HepG2 (cell line): ENCODE measurements at regions not wholly inside any gene's neighbourhood (a gene's known extent, or its start where the extent isn't known, plus 50 kb on each side); places are given as distances from the start of the nearest gene placed in this dataset.

ENCODE experiments used
- ATAC-seq: fragments of 200-7000 bp; cut with Tn5 transposase; 3 replicates; pipeline ENCODE4 v1.9.1; 2020; ENCODE audit warnings: mild to moderate bottlenecking, moderate library complexity
- BruUV-seq: library from RNA; stranded (reverse); fragments of 400-500 nt; replicated peaks from 2 replicates; lab custom pipeline; 2021; lab: Mats Ljungman, UMichigan
- CTCF ChIA-PET: fragments of 300-600 bp; formaldehyde crosslinking; extraction: SDS; loops from one replicate; lab custom pipeline; 2021; ENCODE audit warnings: low total read pairs, inconsistent platforms, low intra/inter-chr PET ratio; lab: Yijun Ruan, JAX
- POLR2A ChIA-PET: fragments of 350-600 bp; sonication (Branson Sonifier 250); formaldehyde crosslinking; loops from one replicate; lab custom pipeline; 2020; ENCODE audit warnings: antibody characterized with exemption, inconsistent platforms; lab: Yijun Ruan, JAX
- DNase-seq: peaks from one replicate; pipeline ENCODE4 v3.0.0-alpha.2; 2015; ENCODE audit warnings: low spot score
- FAIRE-seq: peaks from 3 replicates; lab custom pipeline; 2011; peaks lifted over from hg19 to GRCh38; lab: Jason Lieb, UNC
- H2AFZ ChIP-seq: one replicate; pipeline ENCODE4 v1.6.1; 2011; ENCODE audit warnings: low read length, inconsistent platforms
- H3K27ac ChIP-seq: fragments of 300-600 bp; 3 replicates; pipeline ENCODE4 v1.8.0; 2011; ENCODE audit warnings: mixed run types, mild to moderate bottlenecking, mixed read lengths, low read length, inconsistent platforms; ENCODE audit not compliant: insufficient read depth; ENCODE audit errors: extremely low read length
- H3K27me3 ChIP-seq, 2 experiments: fragments of 200-600 bp in 1 of 2; 2 replicates in 1 of 2; 3 replicates in 1 of 2; pipeline versions ENCODE4 v1.6.0 to v1.8.0; 2011; ENCODE audit warnings: low read length in 2 of 2, mild to moderate bottlenecking in 2 of 2, moderate library complexity in 2 of 2, inconsistent platforms in 1 of 2; ENCODE audit not compliant: insufficient read depth in 2 of 2, control insufficient read depth in 1 of 2
- H3K36me3 ChIP-seq, 2 experiments: fragments of 200-600 bp in 1 of 2; replicated peaks in 1 of 2; 2 replicates in 1 of 2; 3 replicates in 1 of 2; pipeline versions ENCODE4 v1.5.1 to v1.8.0; 2011; ENCODE audit warnings: low read length in 2 of 2, inconsistent platforms in 1 of 2; ENCODE audit not compliant: insufficient read depth in 2 of 2, control insufficient read depth in 1 of 2
- H3K4me1 ChIP-seq: 2 replicates; pipeline ENCODE4 v1.5.1; 2012; ENCODE audit warnings: low read length, inconsistent platforms; ENCODE audit not compliant: insufficient read depth
- H3K4me2 ChIP-seq: 2 replicates; pipeline ENCODE4 v1.6.0; 2011; ENCODE audit warnings: low read depth, low read length, inconsistent platforms
- H3K4me3 ChIP-seq, 3 experiments: fragments of 200-600 bp in 1 of 3; sonication (generic), shearing (Covaris generic) in 1 of 3; replicated peaks in 1 of 3; 2 replicates each; pipeline ENCODE4 v1.5.1; 2011 to 2016; ENCODE audit warnings: low read length in 3 of 3, inconsistent platforms in 2 of 3, low read depth in 2 of 3, mild to moderate bottlenecking in 2 of 3, control low read depth in 1 of 3, mixed read lengths in 1 of 3; ENCODE audit not compliant: insufficient read depth in 1 of 3
- H3K79me2 ChIP-seq: one replicate; pipeline ENCODE4 v1.6.1; 2011; ENCODE audit warnings: low read length, inconsistent platforms; ENCODE audit not compliant: insufficient read depth
- H3K9ac ChIP-seq: 2 replicates; pipeline ENCODE4 v1.6.0; 2011; ENCODE audit warnings: mild to moderate bottlenecking, low read depth, low read length, inconsistent platforms; ENCODE audit not compliant: insufficient read depth
- H3K9me3 ChIP-seq: 2 replicates; pipeline ENCODE4 v1.5.1; 2012; ENCODE audit warnings: mild to moderate bottlenecking, low read length
- H4K20me1 ChIP-seq: 2 replicates; pipeline ENCODE4 v1.6.0; 2011; ENCODE audit warnings: inconsistent platforms, mild to moderate bottlenecking, low read length, moderate library complexity; ENCODE audit not compliant: insufficient read depth
- BHLHE40 ChIP-seq: IDR thresholded peaks from 2 replicates; pipeline ENCODE4 v1.6.1; 2011; ENCODE audit warnings: low read length, improper control_type of control experiment
- PAX8 ChIP-seq: sonication (generic); formaldehyde crosslinking; IDR thresholded peaks from 2 replicates; pipeline ENCODE4 v1.8.0; 2022; ENCODE audit warnings: mild to moderate bottlenecking, missing genetic modification reagents, borderline replicate concordance
- POLR2AphosphoS2 ChIP-seq: IDR thresholded peaks from 2 replicates; pipeline ENCODE4 v1.6.1; 2011; ENCODE audit warnings: low read depth, low read length, improper control_type of control experiment
- RFX5 ChIP-seq: IDR thresholded peaks from 2 replicates; pipeline ENCODE4 v1.6.1; 2011; ENCODE audit warnings: low read depth, low read length, improper control_type of control experiment
- ZNF10 ChIP-seq: sonication (generic); formaldehyde crosslinking; IDR thresholded peaks from 2 replicates; pipeline ENCODE4 v1.4.0; 2020; ENCODE audit warnings: mild to moderate bottlenecking, low read depth, missing genetic modification reagents, borderline replicate concordance
- ZNF17 ChIP-seq: sonication (generic); formaldehyde crosslinking; IDR thresholded peaks from 2 replicates; pipeline ENCODE4 v1.5.0; 2020; ENCODE audit warnings: mild to moderate bottlenecking, missing genetic modification reagents
- ZNF550 ChIP-seq: sonication (generic); formaldehyde crosslinking; IDR thresholded peaks from 2 replicates; pipeline ENCODE4 v1.4.0; 2020; ENCODE audit warnings: mild to moderate bottlenecking, missing genetic modification reagents, borderline replicate concordance
- ZNF567 ChIP-seq: sonication (generic); formaldehyde crosslinking; IDR thresholded peaks from 2 replicates; pipeline ENCODE4 v1.8.1; 2023; ENCODE audit warnings: mild to moderate bottlenecking, missing genetic modification reagents, borderline replicate concordance
- WGBS: methylation state at CpG from one replicate; pipeline ENCODE4 v1.1.6; 2017; ENCODE audit warnings: low lambda C conversion rate; 5-methylcytosine and 5-hydroxymethylcytosine counted together
- in situ Hi-C: cut with HindIII; loops from 2 replicates; pipeline ENCODE4 v1.10.0; 2017; ENCODE audit warnings: low pct_unique_long_range_greater_than_20kb; ENCODE audit not compliant: extremely low pct_ligation_motif_present
- intact Hi-C: fragments of 100-400 bp; cut with micrococcal nuclease; formaldehyde crosslinking; loops from one replicate; pipeline ENCODE4 v1.10.0; 2022; ENCODE audit not compliant: unreplicated experiment
- TF ChIP-seq, protein P1 (sequence below): sonication (generic); formaldehyde crosslinking; IDR thresholded peaks from 2 replicates; pipeline ENCODE4 v1.5.1; 2020; ENCODE audit warnings: missing genetic modification reagents, mild to moderate bottlenecking, borderline replicate concordance
- TF ChIP-seq, protein P2 (sequence below): sonication (generic); formaldehyde crosslinking; IDR thresholded peaks from 2 replicates; pipeline ENCODE4 v1.4.0; 2020; ENCODE audit warnings: mild to moderate bottlenecking, missing genetic modification reagents
- TF ChIP-seq, protein P3 (sequence below): sonication (generic); formaldehyde crosslinking; IDR thresholded peaks from 2 replicates; pipeline ENCODE4 v1.8.0; 2023; ENCODE audit warnings: mild to moderate bottlenecking, missing genetic modification reagents

DNA sequence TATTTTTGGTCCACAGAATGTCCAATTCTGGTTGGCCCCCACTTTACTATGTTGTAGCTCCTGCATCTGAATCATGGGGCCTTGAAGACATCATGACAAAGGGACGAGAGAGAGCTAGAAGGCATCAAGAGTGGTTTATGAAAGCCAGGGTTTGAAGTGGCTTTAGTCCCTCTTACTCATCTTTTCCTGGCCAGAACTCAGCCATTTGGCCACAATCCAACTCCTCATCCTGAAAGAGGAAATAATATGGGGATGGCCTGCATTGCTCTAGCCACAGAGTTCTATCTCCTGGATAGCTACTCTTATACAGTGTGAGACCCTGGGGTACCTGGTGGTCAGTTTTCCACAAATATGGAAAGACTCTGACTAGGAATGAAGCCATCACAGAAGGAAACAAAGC is 418.9 kb downstream of the XPNPEP1 start (continued):
- TF ChIP-seq ZNF567 (CRISPR knock-in tag), result no peak
- TF ChIP-seq, protein P1, sequence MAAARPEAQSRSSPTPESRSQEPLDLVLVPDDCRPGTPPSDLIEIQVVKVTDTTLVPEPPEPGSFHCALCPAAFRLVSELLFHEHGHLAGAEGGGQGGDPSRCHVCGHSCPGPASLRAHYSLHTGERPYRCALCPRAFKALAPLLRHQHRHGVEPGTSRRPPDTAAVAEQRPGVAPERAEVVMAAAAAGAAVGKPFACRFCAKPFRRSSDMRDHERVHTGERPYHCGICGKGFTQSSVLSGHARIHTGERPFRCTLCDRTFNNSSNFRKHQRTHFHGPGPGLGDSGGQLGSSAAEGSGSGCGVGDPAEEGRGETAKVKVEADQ (CRISPR knock-in tag), result no peak
- TF ChIP-seq PAX8, result no peak
- no peak for TF ChIP-seq BHLHE40

GRCh38 chr10:109487691-109488090 is 435.6 kb downstream of the XPNPEP1 start:
- DNase-seq (no peak), ATAC-seq (no peak), FAIRE-seq (no peak)
- H3K79me2 ChIP-seq, result no peaks in the 10 kb centered on the region
- TF ChIP-seq, protein P2, sequence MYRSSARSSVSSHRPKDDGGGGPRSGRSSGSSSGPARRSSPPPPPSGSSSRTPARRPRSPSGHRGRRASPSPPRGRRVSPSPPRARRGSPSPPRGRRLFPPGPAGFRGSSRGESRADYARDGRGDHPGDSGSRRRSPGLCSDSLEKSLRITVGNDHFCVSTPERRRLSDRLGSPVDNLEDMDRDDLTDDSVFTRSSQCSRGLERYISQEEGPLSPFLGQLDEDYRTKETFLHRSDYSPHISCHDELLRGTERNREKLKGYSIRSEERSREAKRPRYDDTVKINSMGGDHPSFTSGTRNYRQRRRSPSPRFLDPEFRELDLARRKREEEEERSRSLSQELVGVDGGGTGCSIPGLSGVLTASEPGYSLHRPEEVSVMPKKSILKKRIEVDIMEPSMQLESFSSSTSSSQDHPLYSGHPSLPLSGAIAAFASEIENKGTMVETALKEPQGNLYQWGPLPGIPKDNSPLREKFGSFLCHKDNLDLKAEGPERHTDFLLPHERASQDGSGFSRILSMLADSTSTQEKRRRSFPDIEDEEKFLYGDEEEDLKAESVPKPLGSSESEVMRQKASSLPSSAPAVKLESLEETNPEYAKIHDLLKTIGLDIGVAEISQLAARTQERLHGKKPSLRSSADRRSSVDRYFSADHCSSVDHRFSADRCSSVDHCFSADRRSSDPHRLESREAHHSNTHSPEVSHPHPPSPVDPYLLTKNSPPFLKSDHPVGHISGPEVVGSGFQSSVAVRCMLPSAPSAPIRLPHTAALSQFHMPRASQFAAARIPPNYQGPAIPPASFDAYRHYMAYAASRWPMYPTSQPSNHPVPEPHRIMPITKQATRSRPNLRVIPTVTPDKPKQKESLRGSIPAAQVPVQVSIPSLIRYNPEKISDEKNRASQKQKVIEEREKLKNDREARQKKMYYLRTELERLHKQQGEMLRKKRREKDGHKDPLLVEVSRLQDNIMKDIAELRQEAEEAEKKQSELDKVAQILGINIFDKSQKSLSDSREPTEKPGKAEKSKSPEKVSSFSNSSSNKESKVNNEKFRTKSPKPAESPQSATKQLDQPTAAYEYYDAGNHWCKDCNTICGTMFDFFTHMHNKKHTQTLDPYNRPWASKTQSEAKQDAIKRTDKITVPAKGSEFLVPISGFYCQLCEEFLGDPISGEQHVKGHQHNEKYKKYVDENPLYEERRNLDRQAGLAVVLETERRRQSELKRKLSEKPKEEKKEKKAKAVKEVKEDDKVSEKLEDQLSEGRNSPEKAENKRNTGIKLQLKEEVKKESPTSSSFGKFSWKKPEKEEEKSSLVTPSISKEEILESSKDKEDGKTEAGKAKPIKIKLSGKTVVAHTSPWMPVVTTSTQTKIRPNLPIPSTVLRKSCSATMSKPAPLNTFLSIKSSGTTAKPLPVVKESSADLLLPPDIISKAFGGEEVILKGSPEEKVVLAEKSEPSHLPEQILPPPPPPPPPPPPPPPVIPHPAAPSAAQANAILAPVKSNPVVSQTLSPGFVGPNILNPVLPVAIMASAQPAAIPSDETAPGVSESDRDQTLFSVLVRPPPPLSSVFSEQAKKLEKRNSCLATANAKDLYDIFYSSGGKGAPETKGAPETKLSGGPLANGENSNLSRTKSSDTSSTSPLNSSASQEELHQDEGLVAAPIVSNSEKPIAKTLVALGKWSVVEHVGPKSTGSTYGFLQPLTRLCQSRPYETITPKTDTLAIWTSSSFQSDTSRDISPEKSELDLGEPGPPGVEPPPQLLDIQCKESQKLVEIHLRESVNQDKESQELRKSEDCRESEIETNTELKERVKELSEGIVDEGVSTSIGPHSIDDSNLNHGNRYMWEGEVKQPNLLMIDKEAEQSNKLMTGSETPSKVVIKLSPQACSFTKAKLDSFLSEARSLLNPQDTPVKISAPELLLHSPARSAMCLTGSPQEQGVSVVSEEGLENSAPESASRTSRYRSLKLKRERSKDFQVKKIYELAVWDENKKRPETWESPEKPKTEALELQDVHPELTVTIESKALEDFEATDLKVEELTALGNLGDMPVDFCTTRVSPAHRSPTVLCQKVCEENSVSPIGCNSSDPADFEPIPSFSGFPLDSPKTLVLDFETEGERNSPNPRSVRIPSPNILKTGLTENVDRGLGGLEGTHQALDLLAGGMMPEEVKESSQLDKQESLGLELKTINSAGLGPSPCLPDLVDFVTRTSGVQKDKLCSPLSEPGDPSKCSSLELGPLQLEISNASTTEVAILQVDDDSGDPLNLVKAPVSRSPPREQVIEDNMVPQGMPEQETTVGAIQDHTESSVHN, result no peak
- TF ChIP-seq RFX5, result no peak
- no peak for TF ChIP-seq ZNF10 (CRISPR knock-in tag)
- no peak for TF ChIP-seq ZNF17
- TF ChIP-seq POLR2AphosphoS2, result no peak
- TF ChIP-seq ZNF550, result no peak
- TF ChIP-seq, protein P3, sequence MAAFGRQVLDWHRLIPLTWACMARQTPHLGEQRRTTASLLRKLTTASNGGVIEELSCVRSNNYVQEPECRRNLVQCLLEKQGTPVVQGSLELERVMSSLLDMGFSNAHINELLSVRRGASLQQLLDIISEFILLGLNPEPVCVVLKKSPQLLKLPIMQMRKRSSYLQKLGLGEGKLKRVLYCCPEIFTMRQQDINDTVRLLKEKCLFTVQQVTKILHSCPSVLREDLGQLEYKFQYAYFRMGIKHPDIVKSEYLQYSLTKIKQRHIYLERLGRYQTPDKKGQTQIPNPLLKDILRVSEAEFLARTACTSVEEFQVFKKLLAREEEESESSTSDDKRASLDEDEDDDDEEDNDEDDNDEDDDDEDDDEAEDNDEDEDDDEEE (CRISPR knock-in tag), result no peak
- no peak overlapping the region for H3K27ac ChIP-seq
- intact Hi-C loops (no loop called here), in situ Hi-C loops (no loop called here)
- H3K4me1 ChIP-seq, result no peaks in the 10 kb centered on the region
- WGBS, result 6% methylated on average over 4 of the region's 4 CpGs
- ChIA-PET CTCF (no interaction called here), POLR2A (no interaction called here)
- H3K36me3 ChIP-seq, result no peaks in the 10 kb centered on the region
- no peak overlapping the region for H3K4me2 ChIP-seq
- H3K9ac ChIP-seq, result no peak overlapping the region
- BruUV-seq, result no TSS peak
- no peaks in the 10 kb centered on the region for H3K9me3 ChIP-seq
- no peaks in the 10 kb centered on the region for H3K27me3 ChIP-seq
- no peak overlapping the region for H2AFZ ChIP-seq
- no peaks in the 10 kb centered on the region for H4K20me1 ChIP-seq
- no peak overlapping the region for H3K4me3 ChIP-seq
